Keratinocyte (primary cell): ENCODE measurements at regions not wholly inside any gene's neighbourhood (a gene's known extent, or its start where the extent isn't known, plus 50 kb on each side); places are given as distances from the start of the nearest gene placed in this dataset.

ENCODE experiments used
- DNase-seq: peaks from one replicate; pipeline ENCODE4 v3.0.0-alpha.2; 2011; ENCODE audit warnings: low read depth, missing footprints, low spot score
- FAIRE-seq: peaks from 2 replicates; lab custom pipeline; 2011; peaks lifted over from hg19 to GRCh38; lab: Jason Lieb, UNC
- H2AFZ ChIP-seq: 2 replicates; pipeline ENCODE4 v1.6.0; 2012; ENCODE audit warnings: low read length, control low read depth, inconsistent platforms; ENCODE audit not compliant: control insufficient read depth
- H3K27ac ChIP-seq: 2 replicates; pipeline ENCODE4 v1.5.1; 2011; ENCODE audit warnings: low read length; ENCODE audit not compliant: control insufficient read depth, insufficient read depth
- H3K27me3 ChIP-seq: 3 replicates; pipeline ENCODE4 v1.6.0; 2011; ENCODE audit warnings: low read length; ENCODE audit not compliant: control insufficient read depth, insufficient read depth; ENCODE audit errors: extremely low read depth
- H3K36me3 ChIP-seq, 2 experiments: 2 replicates in 1 of 2; 3 replicates in 1 of 2; pipeline ENCODE4 v1.5.1; 2011; ENCODE audit warnings: low read length in 2 of 2, mild to moderate bottlenecking in 1 of 2; ENCODE audit not compliant: control insufficient read depth in 2 of 2, insufficient read depth in 2 of 2; ENCODE audit errors: extremely low read depth in 1 of 2
- H3K4me1 ChIP-seq: 3 replicates; pipeline ENCODE4 v1.5.1; 2011; ENCODE audit warnings: low read length; ENCODE audit not compliant: control insufficient read depth, insufficient read depth; ENCODE audit errors: extremely low read depth
- H3K4me2 ChIP-seq: 3 replicates; pipeline ENCODE4 v1.6.0; 2011; ENCODE audit warnings: low read depth, low read length; ENCODE audit not compliant: control insufficient read depth, insufficient read depth; ENCODE audit errors: extremely low read depth
- H3K4me3 ChIP-seq, 3 experiments: fragments of 200-600 bp in 1 of 3; sonication (generic) in 1 of 3; 2 replicates in 2 of 3; 3 replicates in 1 of 3; pipeline ENCODE4 v1.5.1; 2011 to 2016; ENCODE audit warnings: low read length in 3 of 3, mild to moderate bottlenecking in 3 of 3, control low read depth in 2 of 3, inconsistent platforms in 1 of 3, low read depth in 1 of 3, mixed read lengths in 1 of 3, mixed run types in 1 of 3, moderate library complexity in 1 of 3; ENCODE audit not compliant: control insufficient read depth in 2 of 3, insufficient read depth in 2 of 3; ENCODE audit errors: extremely low read depth in 1 of 3
- H3K79me2 ChIP-seq: 2 replicates; pipeline ENCODE4 v1.6.0; 2012; ENCODE audit warnings: low read length; ENCODE audit not compliant: control insufficient read depth, insufficient read depth
- H3K9ac ChIP-seq: 3 replicates; pipeline ENCODE4 v1.6.0; 2011; ENCODE audit warnings: low read length; ENCODE audit not compliant: control insufficient read depth, insufficient read depth; ENCODE audit errors: extremely low read depth
- H3K9me1 ChIP-seq: 3 replicates; pipeline ENCODE4 v1.6.0; 2011; ENCODE audit warnings: low read length; ENCODE audit not compliant: control insufficient read depth, insufficient read depth; ENCODE audit errors: extremely low read depth
- H3K9me3 ChIP-seq: 2 replicates; pipeline ENCODE4 v1.5.1; 2012; ENCODE audit warnings: low read depth, low read length; ENCODE audit not compliant: control insufficient read depth
- H4K20me1 ChIP-seq: 3 replicates; pipeline ENCODE4 v1.6.0; 2011; ENCODE audit warnings: low read length; ENCODE audit not compliant: control insufficient read depth, insufficient read depth; ENCODE audit errors: extremely low read depth
- CTCF ChIP-seq, 3 experiments: IDR thresholded peaks in 1 of 3; conservative IDR thresholded peaks in 1 of 3; optimal IDR thresholded peaks in 1 of 3; 2 replicates in 2 of 3; 3 replicates in 1 of 3; pipeline versions ENCODE3 to v1.5.1; 2011; ENCODE audit warnings: low read length in 3 of 3, mild to moderate bottlenecking in 3 of 3, moderate library complexity in 2 of 3, control low read depth in 1 of 3, inconsistent platforms in 1 of 3; ENCODE audit not compliant: insufficient read depth in 2 of 3; ENCODE audit errors: extremely low read depth in 1 of 3
- EZH2 ChIP-seq: IDR thresholded peaks from one replicate; pipeline ENCODE4 v1.6.1; 2012; ENCODE audit warnings: inconsistent platforms, mild to moderate bottlenecking, low read length, moderate library complexity
- dilution Hi-C: fragments of 300-500 bp; cut with MboI; formaldehyde crosslinking; loops from one replicate; pipeline ENCODE4 v1.7.0; 2020; ENCODE audit warnings: low sequenced_read_pairs; ENCODE audit not compliant: extremely low pct_ligation_motif_present

GRCh38 chr2:212708355-212708754, 169.8 kb upstream of the ERBB4 start:
- TF ChIP-seq EZH2 (no peak), CTCF (optimal IDR thresholded peaks at IDR 0.05 in 1 of 3, IDR thresholded peaks at IDR 0.05 in 1 of 3, conservative IDR thresholded peaks at IDR 0.05 in 1 of 3; ENCODE audit: extremely low read depth in 1 of 3, insufficient read depth in 2 of 3, low read length in 3 of 3) (no peak)
- Histone ChIP-seq H3K9me1 (no peaks in the 10 kb centered on the region), H3K4me2 (no peak overlapping the region), H3K9ac (no peak overlapping the region), H3K9me3 (no peaks in the 10 kb centered on the region), H3K4me1 (peaks cover 18% of the 10 kb centered on the region), H3K27ac (no peak overlapping the region), H3K79me2 (no peaks in the 10 kb centered on the region), H3K36me3 (no peaks in the 10 kb centered on the region), H2AFZ (no peak overlapping the region), H4K20me1 (no peaks in the 10 kb centered on the region), H3K27me3 (no peaks in the 10 kb centered on the region), H3K4me3 (no peak overlapping the region)
- dilution Hi-C loops: no loop called here
- no peak for FAIRE-seq
- no peak for DNase-seq

- H3K4me1 ChIP-seq: no peaks in the 10 kb centered on the region
- TF ChIP-seq CTCF (optimal IDR thresholded peaks at IDR 0.05 in 1 of 3, IDR thresholded peaks at IDR 0.05 in 1 of 3, conservative IDR thresholded peaks at IDR 0.05 in 1 of 3; ENCODE audit: extremely low read depth in 1 of 3, insufficient read depth in 2 of 3, low read length in 3 of 3) (no peak), EZH2 (no peak)
- no peak overlapping the region for H2AFZ ChIP-seq
- no peaks in the 10 kb centered on the region for H3K36me3 ChIP-seq
- H4K20me1 ChIP-seq: no peaks in the 10 kb centered on the region
- no peak overlapping the region for H3K27ac ChIP-seq
- no peak overlapping the region for H3K4me2 ChIP-seq
- no peak for FAIRE-seq
- no peaks in the 10 kb centered on the region for H3K79me2 ChIP-seq
- H3K9me3 ChIP-seq: no peaks in the 10 kb centered on the region
- no peaks in the 10 kb centered on the region for H3K27me3 ChIP-seq
- no peak overlapping the region for H3K9ac ChIP-seq
- DNase-seq: no peak
- no peak overlapping the region for H3K4me3 ChIP-seq
- dilution Hi-C loops: no loop called here
- no peaks in the 10 kb centered on the region for H3K9me1 ChIP-seq
Measured at GRCh38 chr2:212695426-212695825, 156.8 kb upstream of the ERBB4 start.
